ENCODE measurements at regions not wholly inside any gene's neighbourhood (a gene's known extent, or its start where the extent isn't known, plus 50 kb on each side); places are given as distances from the start of the nearest gene placed in this dataset.

- no peak for TF ChIP-seq SMAD9 (CRISPR knock-in tag; IDR thresholded peaks at IDR 0.05)
- ATAC-seq (no peak), FAIRE-seq (no peak), DNase-seq (ENCODE audit: low spot score) (no peak)
- H3K79me2 ChIP-seq (ENCODE audit: insufficient read depth, low read length), result no peaks in the 10 kb centered on the region
- H3K4me3 ChIP-seq (replicated peaks in 1 of 3; ENCODE audit: insufficient read depth in 1 of 3, low read depth in 2 of 3, low read length in 3 of 3), result no peak overlapping the region
- no peak overlapping the region for H3K4me2 ChIP-seq (ENCODE audit: low read depth, low read length)
- intact Hi-C loops (cut with micrococcal nuclease; ENCODE audit: unreplicated experiment) (no loop called here), in situ Hi-C loops (cut with HindIII; ENCODE audit: extremely low pct_ligation_motif_present, low pct_unique_long_range_greater_than_20kb) (no loop called here)
- no peak overlapping the region for H2AFZ ChIP-seq (ENCODE audit: low read length)
- H3K36me3 ChIP-seq (replicated peaks in 1 of 2; ENCODE audit: control insufficient read depth in 1 of 2, insufficient read depth in 2 of 2, low read length in 2 of 2), result no peaks in the 10 kb centered on the region
- no peak overlapping the region for H3K9ac ChIP-seq (ENCODE audit: insufficient read depth, low read depth, low read length)
- no TSS peak for BruUV-seq (replicated peaks)
- ChIA-PET POLR2A (no interaction called here), CTCF (ENCODE audit: low intra/inter-chr PET ratio, low total read pairs) (no interaction called here)
- H3K27me3 ChIP-seq (ENCODE audit: control insufficient read depth in 1 of 2, insufficient read depth in 2 of 2, low read length in 2 of 2), result no peaks in the 10 kb centered on the region
- H3K9me3 ChIP-seq (ENCODE audit: low read length), result no peaks in the 10 kb centered on the region
- H3K27ac ChIP-seq (ENCODE audit: extremely low read length, insufficient read depth, low read length), result no peak overlapping the region
- WGBS (ENCODE audit: low lambda C conversion rate), result 29% methylated on average over 4 of the region's 4 CpGs
- no peaks in the 10 kb centered on the region for H4K20me1 ChIP-seq (ENCODE audit: insufficient read depth, low read length)
- H3K4me1 ChIP-seq (ENCODE audit: insufficient read depth, low read length), result no peaks in the 10 kb centered on the region
Measured at GRCh38 chr5:125272357-125272756, 525.9 kb upstream of the ZNF608 start.

- BruUV-seq (replicated peaks), result no TSS peak
- FAIRE-seq (no peak), ATAC-seq (no peak), DNase-seq (ENCODE audit: low spot score) (no peak)
- Histone ChIP-seq H4K20me1 (ENCODE audit: insufficient read depth, low read length) (no peaks in the 10 kb centered on the region), H3K79me2 (ENCODE audit: insufficient read depth, low read length) (no peaks in the 10 kb centered on the region), H3K9me3 (ENCODE audit: low read length) (no peaks in the 10 kb centered on the region), H3K9ac (ENCODE audit: insufficient read depth, low read depth, low read length) (no peak overlapping the region), H3K4me3 (replicated peaks in 1 of 3; ENCODE audit: insufficient read depth in 1 of 3, low read depth in 2 of 3, low read length in 3 of 3) (no peak overlapping the region), H3K27ac (ENCODE audit: extremely low read length, insufficient read depth, low read length) (no peak overlapping the region), H3K4me2 (ENCODE audit: low read depth, low read length) (no peak overlapping the region), H3K27me3 (ENCODE audit: control insufficient read depth in 1 of 2, insufficient read depth in 2 of 2, low read length in 2 of 2) (no peaks in the 10 kb centered on the region), H2AFZ (ENCODE audit: low read length) (no peak overlapping the region), H3K4me1 (ENCODE audit: insufficient read depth, low read length) (no peaks in the 10 kb centered on the region), H3K36me3 (replicated peaks in 1 of 2; ENCODE audit: control insufficient read depth in 1 of 2, insufficient read depth in 2 of 2, low read length in 2 of 2) (no peaks in the 10 kb centered on the region)
- WGBS (ENCODE audit: low lambda C conversion rate), result 7% methylated on average over 1 of the region's 1 CpG
- ChIA-PET CTCF (ENCODE audit: low intra/inter-chr PET ratio, low total read pairs) (no interaction called here), POLR2A (no interaction called here)
- intact Hi-C loops (cut with micrococcal nuclease; ENCODE audit: unreplicated experiment) (no loop called here), in situ Hi-C loops (cut with HindIII; ENCODE audit: extremely low pct_ligation_motif_present, low pct_unique_long_range_greater_than_20kb) (no loop called here)
- no peak for TF ChIP-seq CENPBD1 (CRISPR knock-in tag; IDR thresholded peaks at IDR 0.05; ENCODE audit: borderline replicate concordance, low read depth)
- TF ChIP-seq NPAS2 (CRISPR knock-in tag; IDR thresholded peaks at IDR 0.05; ENCODE audit: borderline replicate concordance), result no peak
- no peak for TF ChIP-seq ELK4 (CRISPR knock-in tag; IDR thresholded peaks at IDR 0.05; ENCODE audit: borderline replicate concordance)
- no peak for TF ChIP-seq PAWR (CRISPR knock-in tag; IDR thresholded peaks at IDR 0.05; ENCODE audit: borderline replicate concordance)
- no peak for TF ChIP-seq ZNF709 (CRISPR knock-in tag; IDR thresholded peaks at IDR 0.05)
- no peak for TF ChIP-seq E2F1 (CRISPR knock-in tag; IDR thresholded peaks at IDR 0.05)
- no peak for TF ChIP-seq ZNF318 (CRISPR knock-in tag; IDR thresholded peaks at IDR 0.05)
Measured at GRCh38 chr5:125274211-125274610, 527.8 kb upstream of the ZNF608 start.

All from HepG2 (cell line).